Small intestine (tissue), 7 donors: ENCODE measurements at regions not wholly inside any gene's neighbourhood (a gene's known extent, or its start where the extent isn't known, plus 50 kb on each side); places are given as distances from the start of the nearest gene placed in this dataset.

ENCODE experiments used
- DNase-seq, 2 donors: peaks; one replicate each; pipeline versions ENCODE4 v3.0.0 to v3.0.0-alpha.2; 2013
- FAIRE-seq: peaks from 2 replicates; lab custom pipeline; 2012; peaks lifted over from hg19 to GRCh38; lab: Jason Lieb, UNC
- H3K27ac ChIP-seq, 3 donors: one replicate each; pipeline ENCODE4 v1.5.1; 2013; ENCODE audit warnings: low read length in 2 of 3, mild to moderate bottlenecking in 2 of 3, control low read depth in 1 of 3, inconsistent platforms in 1 of 3, low read depth in 1 of 3, moderate library complexity in 1 of 3
- H3K27me3 ChIP-seq, 3 donors: one replicate each; pipeline ENCODE4 v1.6.1; 2013; ENCODE audit warnings: low read length in 3 of 3, inconsistent platforms in 1 of 3; ENCODE audit not compliant: control insufficient read depth in 3 of 3, insufficient read depth in 3 of 3
- H3K36me3 ChIP-seq, 3 donors: one replicate each; pipeline ENCODE4 v1.6.1; 2013; ENCODE audit warnings: low read length in 3 of 3, inconsistent platforms in 1 of 3, low read depth in 1 of 3, mild to moderate bottlenecking in 1 of 3, moderate library complexity in 1 of 3; ENCODE audit not compliant: control insufficient read depth in 3 of 3, insufficient read depth in 2 of 3
- H3K4me1 ChIP-seq, 3 donors: one replicate each; pipeline ENCODE4 v1.6.1; 2013; ENCODE audit warnings: low read length in 2 of 3, inconsistent platforms in 1 of 3, low read depth in 1 of 3, mild to moderate bottlenecking in 1 of 3, moderate library complexity in 1 of 3; ENCODE audit not compliant: control insufficient read depth in 3 of 3, insufficient read depth in 2 of 3
- H3K4me3 ChIP-seq, 3 donors: one replicate each; pipeline ENCODE4 v1.5.1; 2013; ENCODE audit warnings: low read length in 3 of 3, control low read depth in 1 of 3, inconsistent platforms in 1 of 3, low read depth in 1 of 3, mild to moderate bottlenecking in 1 of 3, moderate library complexity in 1 of 3
- H3K9me3 ChIP-seq, 2 donors: one replicate each; pipeline ENCODE4 v1.6.1; 2013; ENCODE audit warnings: low read depth in 1 of 2, low read length in 1 of 2; ENCODE audit not compliant: control insufficient read depth in 2 of 2, insufficient read depth in 1 of 2
- WGBS, 3 donors: extraction: QIAGEN DNeasy Blood & Tissue Kit; methylation state at CpG; one replicate each; pipeline ENCODE4 v1.1.7; 2013; 5-methylcytosine and 5-hydroxymethylcytosine counted together
- donor health status: healthy with polysubstance abuse.
- donor health status: control.
- donor health status: control.
- donor health status: Bipolar disorder and iron deficiency.
- donor health status: healthy.

DNA sequence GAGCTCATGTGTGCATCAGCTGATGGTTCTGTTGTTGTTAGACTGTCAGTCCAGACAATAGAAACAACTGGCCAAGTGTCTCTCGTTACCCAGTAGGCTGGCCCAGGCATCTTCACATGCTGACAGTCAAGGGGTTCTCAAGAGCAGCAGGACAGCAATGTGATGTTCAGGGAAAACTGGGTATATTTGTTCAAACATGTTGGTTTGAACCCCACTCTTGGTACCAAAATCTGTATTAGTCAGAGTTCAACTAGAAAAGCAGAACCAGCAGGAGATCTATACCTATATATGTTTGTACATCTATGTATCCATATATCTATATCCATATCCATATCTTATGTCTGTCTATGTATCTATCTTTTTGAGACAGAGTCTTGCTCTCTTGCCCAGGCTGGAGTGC lies 108.1 kb downstream of the LRRC70 start:
- 65 to 88% (median 81%) methylated on average over 1 of the region's 1 CpG for WGBS, 3 donors
- DNase-seq (no peak), FAIRE-seq (no peak)

DNA sequence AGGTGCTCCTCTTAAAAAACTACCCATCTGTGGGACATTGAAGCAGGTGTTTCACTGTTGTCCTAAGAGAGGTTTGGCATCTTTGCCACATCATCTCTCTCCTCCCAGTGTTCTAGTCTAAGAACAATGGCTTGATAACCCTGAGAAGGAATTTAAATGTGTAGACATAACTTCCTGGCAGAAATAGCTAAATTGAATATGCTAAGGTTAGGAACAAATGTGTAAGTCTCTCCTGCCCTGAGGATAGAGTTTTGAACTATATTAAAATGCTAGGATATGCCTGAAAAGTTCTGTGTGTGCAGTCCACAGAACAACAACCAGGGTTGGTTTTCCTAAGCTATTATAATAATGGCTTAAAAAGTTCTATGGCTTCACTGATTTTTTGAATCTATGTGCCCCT lies 106.6 kb downstream of the LRRC70 start:
- H3K4me1 ChIP-seq, result no peaks in the 10 kb centered on the region
- no peaks in the 10 kb centered on the region for H3K36me3 ChIP-seq
- no peak for FAIRE-seq
- H3K27ac ChIP-seq, result no peak overlapping the region
- no peaks in the 10 kb centered on the region for H3K27me3 ChIP-seq
- H3K9me3 ChIP-seq, result no peaks in the 10 kb centered on the region
- H3K4me3 ChIP-seq, result no peak overlapping the region
- no peak for DNase-seq

More for the DNA sequence above, 108.1 kb downstream of the LRRC70 start:
- Histone ChIP-seq H3K36me3 (no peaks in the 10 kb centered on the region), H3K27me3 (no peaks in the 10 kb centered on the region), H3K4me3 (no peak overlapping the region), H3K9me3 (no peaks in the 10 kb centered on the region), H3K27ac (no peak overlapping the region), H3K4me1 (no peaks in the 10 kb centered on the region)

DNA sequence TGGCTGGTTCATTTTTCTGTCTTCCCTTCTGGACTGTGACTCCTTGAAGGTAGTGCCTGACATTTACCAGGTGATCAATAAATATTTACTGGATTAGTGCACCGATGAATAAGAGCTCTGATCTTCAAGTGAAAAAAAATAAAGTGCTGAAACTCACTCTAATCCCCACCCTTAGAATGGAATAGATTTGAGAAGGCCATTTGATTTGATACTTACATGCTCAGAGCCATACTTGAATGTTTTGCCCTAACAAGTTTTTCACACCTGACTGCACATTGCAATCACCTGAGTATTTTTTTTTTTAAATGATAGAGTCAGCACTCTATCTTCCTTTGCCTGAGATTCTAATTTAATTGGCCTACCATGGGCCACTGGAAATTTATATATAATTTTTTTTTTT lies 105.7 kb downstream of the LRRC70 start:
- Histone ChIP-seq H3K4me1 (no peaks in the 10 kb centered on the region), H3K9me3 (peaks cover 0 to 5% of the 10 kb centered on the region in 2 donors), H3K4me3 (no peak overlapping the region), H3K27me3 (no peaks in the 10 kb centered on the region), H3K27ac (no peak overlapping the region), H3K36me3 (no peaks in the 10 kb centered on the region)
- FAIRE-seq (no peak), DNase-seq (no peak)
- 41 to 58% (median 43%) methylated on average over 1 of the region's 1 CpG for WGBS, 3 donors

DNA sequence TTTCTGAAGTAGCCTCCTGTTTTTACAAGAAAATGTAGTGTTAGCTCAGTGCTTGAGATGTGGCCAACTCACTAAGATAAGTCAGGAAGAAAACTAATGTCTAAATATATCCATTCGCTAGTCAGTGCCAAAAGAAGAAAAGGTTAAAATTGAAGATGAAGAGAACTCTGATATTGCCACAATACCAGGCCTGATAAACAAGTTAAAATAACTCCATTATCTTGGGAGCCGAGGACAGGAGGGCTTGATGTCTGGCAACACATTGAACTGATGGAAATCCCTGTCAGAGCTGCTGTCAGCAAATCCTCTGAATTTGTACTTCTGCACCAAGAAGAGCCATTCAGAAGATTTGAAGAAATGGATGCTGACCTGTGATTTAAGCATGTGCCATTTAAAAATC lies 103.4 kb downstream of the LRRC70 start:
- H3K9me3 ChIP-seq, result peaks cover 0 to 14% of the 10 kb centered on the region in 2 donors
- H3K27ac ChIP-seq, result no peak overlapping the region
- no peak for FAIRE-seq
- 75 to 88% (median 76%) methylated on average over 2 of the region's 2 CpGs for WGBS, 3 donors
- no peak for DNase-seq
- no peaks in the 10 kb centered on the region for H3K36me3 ChIP-seq
- H3K4me3 ChIP-seq, result no peak overlapping the region
- H3K27me3 ChIP-seq, result no peaks in the 10 kb centered on the region
- no peaks in the 10 kb centered on the region for H3K4me1 ChIP-seq

DNA sequence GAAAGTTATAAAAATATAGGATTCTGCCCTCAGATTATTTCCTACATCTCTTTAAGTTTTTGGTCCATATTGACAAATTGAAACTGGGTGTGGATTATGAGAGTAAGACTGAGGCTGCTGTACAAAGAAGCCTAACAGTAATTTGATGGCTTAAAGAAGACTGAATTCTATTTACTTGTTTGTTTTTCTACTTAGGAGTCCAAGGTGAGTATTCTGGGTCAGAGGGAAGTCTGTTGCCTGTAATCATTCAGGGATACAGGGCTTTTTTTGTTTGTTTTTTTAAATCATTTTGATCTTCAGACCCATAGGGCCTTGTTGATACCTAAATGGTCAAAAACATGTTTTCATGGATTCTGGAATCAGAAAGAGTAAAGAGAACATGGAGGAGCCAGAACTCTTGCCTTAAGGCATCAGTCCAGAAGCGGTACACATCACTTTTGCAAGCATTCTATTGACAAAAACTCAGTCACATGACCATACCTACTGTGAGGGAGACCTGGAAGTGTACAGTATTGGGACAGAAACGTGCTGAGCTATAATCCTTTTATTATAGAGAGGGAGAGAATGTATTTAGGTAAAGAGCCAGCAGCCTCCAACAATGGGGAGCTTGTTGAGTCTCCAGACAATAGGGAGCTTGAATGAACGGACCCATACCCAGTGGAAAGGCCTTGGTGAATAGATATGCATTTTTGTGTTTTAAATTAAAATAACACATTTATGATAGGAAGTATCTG lies 102.7 kb downstream of the LRRC70 start:
- 48 to 69% (median 56%) methylated on average over 3 of the region's 3 CpGs for WGBS, 3 donors
- Histone ChIP-seq H3K9me3 (peaks cover 0 to 14% of the 10 kb centered on the region in 2 donors), H3K27ac (no peak overlapping the region), H3K4me1 (no peaks in the 10 kb centered on the region), H3K27me3 (no peaks in the 10 kb centered on the region), H3K36me3 (no peaks in the 10 kb centered on the region), H3K4me3 (no peak overlapping the region)
- no peak for FAIRE-seq
- DNase-seq, result no peak

DNA sequence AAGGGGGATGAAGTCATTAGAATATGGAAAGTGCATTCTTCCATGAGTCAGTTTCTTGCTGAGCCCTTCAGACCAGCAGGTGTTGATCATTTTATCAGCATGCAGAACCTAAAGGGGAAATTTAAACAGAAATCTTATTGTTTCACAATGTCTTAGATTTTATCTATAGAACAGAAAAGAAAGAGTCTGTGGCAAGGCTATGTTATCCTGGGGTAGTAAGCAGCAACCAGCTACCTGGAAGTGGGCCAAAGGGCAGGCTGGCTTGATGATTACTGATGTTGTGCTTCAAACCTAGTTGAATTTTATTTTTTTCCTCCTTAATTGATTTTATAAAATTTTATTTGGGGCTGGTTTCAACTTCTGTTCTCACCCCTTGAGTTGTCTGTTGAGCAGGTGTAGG lies 101.5 kb downstream of the LRRC70 start:
- H3K4me1 ChIP-seq, result no peaks in the 10 kb centered on the region
- H3K4me3 ChIP-seq, result no peak overlapping the region
- H3K27me3 ChIP-seq, result no peaks in the 10 kb centered on the region
- DNase-seq (no peak), FAIRE-seq (no peak)
- H3K27ac ChIP-seq, result no peak overlapping the region
- H3K9me3 ChIP-seq, result peaks cover 0 to 14% of the 10 kb centered on the region in 2 donors
- no peaks in the 10 kb centered on the region for H3K36me3 ChIP-seq
